NT2/D1 (cell line): ENCODE measurements at regions not wholly inside any gene's neighbourhood (a gene's known extent, or its start where the extent isn't known, plus 50 kb on each side); places are given as distances from the start of the nearest gene placed in this dataset.

Experiments
- DNase-seq: peaks from one replicate; pipeline ENCODE4 v3.0.0-alpha.2; 2011; ENCODE audit warnings: low read depth, low spot score
- H3K27me3 ChIP-seq: 2 replicates; pipeline ENCODE4 v1.6.0; 2011; ENCODE audit warnings: mild to moderate bottlenecking; ENCODE audit not compliant: insufficient read length, insufficient read depth
- H3K36me3 ChIP-seq: 2 replicates; pipeline ENCODE4 v1.6.1; 2011; ENCODE audit warnings: mild to moderate bottlenecking, low read length, mixed read lengths; ENCODE audit not compliant: insufficient read depth, insufficient read length
- H3K4me1 ChIP-seq: 2 replicates; pipeline ENCODE4 v1.5.1; 2011; ENCODE audit not compliant: insufficient read depth, insufficient read length
- H3K4me3 ChIP-seq: 2 replicates; pipeline ENCODE4 v1.5.1; 2011; ENCODE audit warnings: low read depth; ENCODE audit not compliant: insufficient read length
- H3K9ac ChIP-seq: 2 replicates; pipeline ENCODE4 v1.6.0; 2011; ENCODE audit warnings: low read depth; ENCODE audit not compliant: insufficient read length
- H3K9me3 ChIP-seq: 2 replicates; pipeline ENCODE4 v1.5.1; 2011; ENCODE audit warnings: mild to moderate bottlenecking, low read length; ENCODE audit not compliant: insufficient read depth
- SUZ12 ChIP-seq: IDR thresholded peaks from 2 replicates; pipeline ENCODE4 v1.6.1; 2011; ENCODE audit not compliant: insufficient read length, insufficient read depth; ENCODE audit errors: extremely low read depth
- YY1 ChIP-seq: IDR thresholded peaks from 2 replicates; pipeline ENCODE4 v1.6.1; 2011; ENCODE audit not compliant: insufficient read length, insufficient read depth
- ZNF274 ChIP-seq: IDR thresholded peaks from 2 replicates; pipeline ENCODE4 v1.6.1; 2011; ENCODE audit warnings: mild to moderate bottlenecking, low read depth, low read length

DNA sequence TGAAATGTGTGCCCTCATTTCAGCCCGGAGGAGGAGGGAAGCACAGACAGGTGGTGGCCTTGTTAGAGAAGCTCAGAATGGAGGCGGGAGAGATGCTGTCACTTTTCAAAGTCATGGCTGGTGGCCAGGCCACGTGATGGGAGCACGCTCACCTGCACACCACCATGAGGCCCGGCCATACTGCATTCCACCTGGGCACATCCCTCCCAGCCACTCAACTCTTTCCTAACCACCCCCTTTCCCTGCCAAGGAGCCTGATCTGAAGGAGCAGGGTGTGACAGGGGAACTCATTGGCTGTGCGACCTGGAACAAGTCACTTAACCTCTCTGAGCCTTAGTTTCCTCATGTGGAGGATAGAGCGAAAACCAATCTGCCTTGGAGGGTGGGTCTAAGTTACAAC, 364.5 kb downstream of the CTTN start:
- no peaks in the 10 kb centered on the region for H3K27me3 ChIP-seq
- TF ChIP-seq YY1 (no peak), ZNF274 (no peak)
- DNase-seq, result no peak
- no peak overlapping the region for H3K4me3 ChIP-seq
- no peak overlapping the region for H3K9ac ChIP-seq
- no peaks in the 10 kb centered on the region; the same call in 1 of the 2 replicates for H3K9me3 ChIP-seq
- peaks cover 7% of the 10 kb centered on the region for H3K4me1 ChIP-seq
- no peaks in the 10 kb centered on the region for H3K36me3 ChIP-seq

DNA sequence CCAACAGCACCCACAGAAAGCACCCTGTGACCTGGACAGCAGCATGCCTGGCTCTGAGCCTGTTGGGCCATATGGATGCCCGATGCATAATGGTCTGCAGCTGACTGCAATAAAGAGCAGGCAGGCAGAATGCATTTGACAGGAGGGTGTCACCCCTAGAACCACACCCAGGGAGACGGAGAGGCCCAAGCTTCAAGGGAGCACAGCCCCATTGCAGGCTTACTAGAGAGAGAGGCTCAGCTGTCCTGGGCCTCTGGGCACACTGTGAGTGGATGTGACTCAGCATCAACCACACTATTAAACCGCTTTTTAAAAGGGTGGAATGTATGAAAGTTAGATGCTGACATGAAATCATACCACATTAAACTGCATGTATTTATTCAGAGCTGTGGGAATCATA, 365.3 kb downstream of the CTTN start:
- Histone ChIP-seq H3K9me3 (no peaks in the 10 kb centered on the region; the same call in 1 of the 2 replicates), H3K4me3 (no peak overlapping the region), H3K27me3 (no peaks in the 10 kb centered on the region), H3K9ac (no peak overlapping the region), H3K4me1 (peaks cover 8% of the 10 kb centered on the region), H3K36me3 (no peaks in the 10 kb centered on the region)
- TF ChIP-seq ZNF274 (no peak), YY1 (no peak), SUZ12 (no peak)
- no peak for DNase-seq

DNA sequence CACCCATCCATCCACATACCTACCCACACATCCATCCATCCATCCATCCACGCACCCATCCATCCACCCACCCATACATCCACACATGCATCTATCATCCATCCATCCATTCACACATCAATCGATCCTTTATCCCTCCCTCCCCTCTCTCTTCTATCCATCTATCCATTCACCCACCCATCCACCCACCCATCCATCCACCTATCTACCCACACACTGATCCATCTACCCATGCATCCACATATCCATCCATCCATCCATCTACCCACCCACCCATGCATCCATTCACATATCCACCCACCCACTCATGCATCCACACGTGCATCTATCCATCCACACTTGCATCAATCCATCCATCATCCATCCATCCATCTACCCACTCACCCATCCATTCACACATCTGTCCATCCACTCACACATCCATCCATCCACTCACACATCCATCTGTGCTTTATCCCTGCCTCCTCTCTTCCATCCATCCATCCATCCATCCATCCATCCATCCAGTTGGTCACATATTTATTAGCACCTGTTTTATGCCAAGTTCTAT, 366.1 kb downstream of the CTTN start:
- no peak for DNase-seq
- H3K9me3 ChIP-seq, result no peaks in the 10 kb centered on the region; the same call in 1 of the 2 replicates
- TF ChIP-seq ZNF274 (no peak), YY1 (no peak), SUZ12 (no peak)
- peaks cover 8% of the 10 kb centered on the region for H3K4me1 ChIP-seq
- no peaks in the 10 kb centered on the region for H3K36me3 ChIP-seq
- H3K27me3 ChIP-seq, result no peaks in the 10 kb centered on the region
- H3K9ac ChIP-seq, result no peak overlapping the region
- H3K4me3 ChIP-seq, result no peak overlapping the region

DNA sequence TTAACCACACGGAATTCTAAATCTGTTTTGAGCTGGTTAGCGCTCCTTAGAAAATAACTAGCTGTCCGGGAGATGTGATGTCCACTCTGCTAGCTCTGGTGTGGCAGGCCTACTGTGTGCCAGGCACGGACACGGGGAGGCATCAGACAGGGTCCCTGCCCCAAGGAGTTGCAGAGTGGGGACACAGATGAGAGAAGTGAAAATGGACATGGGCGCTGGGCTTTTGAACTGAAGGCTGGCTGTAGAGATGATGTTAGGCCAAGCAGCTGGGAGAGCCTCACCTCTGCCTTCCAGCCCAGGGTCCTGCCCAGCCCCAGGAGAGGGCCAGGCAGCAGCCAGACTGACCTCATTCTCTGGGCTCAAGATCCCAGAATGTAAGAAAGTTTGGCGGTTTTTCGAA, 368.6 kb downstream of the CTTN start:
- Histone ChIP-seq H3K9me3 (no peaks in the 10 kb centered on the region), H3K4me3 (no peak overlapping the region), H3K4me1 (peaks cover 2% of the 10 kb centered on the region), H3K36me3 (no peaks in the 10 kb centered on the region), H3K27me3 (no peaks in the 10 kb centered on the region), H3K9ac (no peak overlapping the region)
- TF ChIP-seq SUZ12, result no peak
- no peak for TF ChIP-seq YY1
- no peak for TF ChIP-seq ZNF274
- no peak for DNase-seq

DNA sequence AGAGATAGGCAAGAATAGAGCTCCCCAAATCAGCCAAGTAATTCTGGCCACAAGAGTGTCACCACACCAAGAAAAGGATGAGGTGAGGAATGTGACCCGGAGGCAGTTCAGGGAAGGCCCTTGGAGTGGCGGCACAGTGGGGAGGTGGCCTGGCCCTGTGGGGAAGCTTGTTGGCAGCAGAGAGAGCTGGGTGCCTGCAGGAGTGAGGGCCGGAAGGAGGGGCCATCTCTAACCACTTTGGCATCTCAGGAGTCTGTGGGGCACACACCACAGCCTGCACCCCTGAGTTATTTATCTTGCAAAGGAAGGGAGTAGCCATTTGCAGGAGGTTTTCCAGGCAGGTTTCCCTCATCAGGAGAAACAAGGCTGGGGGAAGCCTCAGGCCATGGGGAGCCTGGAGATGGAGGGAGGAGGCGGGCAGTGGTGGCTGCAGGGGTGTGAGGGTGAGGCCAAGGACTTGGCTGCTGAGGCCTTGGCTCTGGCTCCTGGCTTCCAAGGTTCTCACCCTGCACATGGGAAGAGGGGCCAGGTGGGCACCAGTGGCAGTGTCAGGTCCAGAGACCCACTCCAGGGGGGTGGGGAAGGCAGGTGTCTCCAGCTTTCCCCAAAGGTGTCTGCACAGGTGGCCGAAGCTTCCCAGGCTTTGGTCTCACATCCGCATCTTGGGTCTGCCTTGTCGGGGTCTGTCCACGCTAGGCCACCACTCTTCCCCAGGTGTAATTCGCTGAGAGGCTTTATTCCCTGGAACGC, 370.2 kb downstream of the CTTN start:
- no peak for DNase-seq
- H3K9ac ChIP-seq, result no peak overlapping the region
- peaks cover 2% of the 10 kb centered on the region for H3K4me1 ChIP-seq
- H3K27me3 ChIP-seq, result no peaks in the 10 kb centered on the region
- H3K36me3 ChIP-seq, result no peaks in the 10 kb centered on the region
- H3K4me3 ChIP-seq, result no peak overlapping the region
- no peak for TF ChIP-seq SUZ12
- TF ChIP-seq YY1, result no peak
- TF ChIP-seq ZNF274, result no peak
- H3K9me3 ChIP-seq, result no peaks in the 10 kb centered on the region

GRCh38 chr11:70769106-70769505, 370.8 kb downstream of the CTTN start:
- TF ChIP-seq ZNF274 (no peak), SUZ12 (no peak), YY1 (no peak)
- DNase-seq, result no peak
- Histone ChIP-seq H3K36me3 (no peaks in the 10 kb centered on the region), H3K4me3 (no peak overlapping the region), H3K27me3 (no peaks in the 10 kb centered on the region), H3K9me3 (peaks cover 6% of the 10 kb centered on the region; the same call in 1 of the 2 replicates), H3K4me1 (peaks cover 2% of the 10 kb centered on the region), H3K9ac (no peak overlapping the region)

DNA sequence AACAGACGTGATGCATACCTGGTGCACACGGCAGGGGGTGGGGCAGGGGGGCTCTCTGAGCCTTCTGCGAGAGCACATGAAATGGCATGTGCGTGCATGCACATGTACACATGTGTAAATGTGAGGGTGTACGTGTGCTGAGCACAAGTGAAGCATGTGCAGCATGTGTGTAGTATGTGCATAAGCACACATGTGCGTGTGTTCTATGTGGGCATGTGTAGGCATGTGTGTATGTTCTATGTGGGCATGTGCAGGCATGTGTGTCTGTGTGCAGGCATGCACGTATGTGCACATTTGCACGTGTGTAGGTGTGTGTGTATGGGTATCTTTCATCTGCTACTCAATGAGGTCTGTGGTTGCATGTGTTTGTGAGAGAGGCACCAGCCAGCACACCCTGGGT, 371.2 kb downstream of the CTTN start:
- TF ChIP-seq ZNF274, result no peak
- no peak for TF ChIP-seq SUZ12
- TF ChIP-seq YY1, result no peak
- H3K4me1 ChIP-seq, result peaks cover 2% of the 10 kb centered on the region
- H3K9me3 ChIP-seq, result peaks cover 6% of the 10 kb centered on the region; the same call in 1 of the 2 replicates
- no peaks in the 10 kb centered on the region for H3K27me3 ChIP-seq
- no peak for DNase-seq
- H3K36me3 ChIP-seq, result no peaks in the 10 kb centered on the region
- no peak overlapping the region for H3K4me3 ChIP-seq
- no peak overlapping the region for H3K9ac ChIP-seq
